GM21528 (cell line): ENCODE measurements at regions not wholly inside any gene's neighbourhood (a gene's known extent, or its start where the extent isn't known, plus 50 kb on each side); places are given as distances from the start of the nearest gene placed in this dataset.

Experiments used
- ATAC-seq: cut with Tn5 transposase; IDR thresholded peaks from one replicate; pipeline ENCODE4 v1.9.1; 2021; ENCODE audit warnings: mild to moderate bottlenecking, moderate library complexity; ENCODE audit not compliant: unreplicated experiment, low FRiP score

- no peak for ATAC-seq
Observed at GRCh38 chr20:57958050-57958420, 248.2 kb upstream of the PMEPA1 start.

GRCh38 chr20:57957411-57958049 is 247.7 kb upstream of the PMEPA1 start:
- no peak for ATAC-seq

GRCh38 chr20:57953638-57954037 is 243.8 kb upstream of the PMEPA1 start:
- no peak for ATAC-seq

GRCh38 chr20:57952136-57952535 is 242.3 kb upstream of the PMEPA1 start:
- no peak for ATAC-seq

- no peak for ATAC-seq
Observed at GRCh38 chr20:57951549-57951948, 241.7 kb upstream of the PMEPA1 start.

- ATAC-seq, result no peak
Observed at GRCh38 chr20:57950764-57951485, 241.1 kb upstream of the PMEPA1 start.

- no peak for ATAC-seq
Observed at GRCh38 chr20:57948180-57948955, 238.6 kb upstream of the PMEPA1 start.

- ATAC-seq, result no peak
Observed at GRCh38 chr20:57947421-57948179, 237.8 kb upstream of the PMEPA1 start.

- ATAC-seq, result no peak
Observed at GRCh38 chr20:57946559-57947315, 236.9 kb upstream of the PMEPA1 start.

GRCh38 chr20:57944988-57945387 is 235.2 kb upstream of the PMEPA1 start:
- ATAC-seq, result no peak

GRCh38 chr20:57943950-57944349 is 234.1 kb upstream of the PMEPA1 start:
- ATAC-seq, result no peak

- no peak for ATAC-seq
Observed at GRCh38 chr20:57943291-57943690, 233.5 kb upstream of the PMEPA1 start.

GRCh38 chr20:57941604-57942381 is 232.0 kb upstream of the PMEPA1 start:
- ATAC-seq, result no peak

GRCh38 chr20:57940868-57941522 is 231.2 kb upstream of the PMEPA1 start:
- no peak for ATAC-seq

- ATAC-seq, result no peak
Observed at GRCh38 chr20:57940376-57940775, 230.6 kb upstream of the PMEPA1 start.

GRCh38 chr20:57939499-57939898 is 229.7 kb upstream of the PMEPA1 start:
- ATAC-seq, result no peak

GRCh38 chr20:57938158-57939108 is 228.6 kb upstream of the PMEPA1 start:
- ATAC-seq, result no peak
